ENCODE measurements at regions not wholly inside any gene's neighbourhood (a gene's known extent, or its start where the extent isn't known, plus 50 kb on each side); places are given as distances from the start of the nearest gene placed in this dataset.

DNA sequence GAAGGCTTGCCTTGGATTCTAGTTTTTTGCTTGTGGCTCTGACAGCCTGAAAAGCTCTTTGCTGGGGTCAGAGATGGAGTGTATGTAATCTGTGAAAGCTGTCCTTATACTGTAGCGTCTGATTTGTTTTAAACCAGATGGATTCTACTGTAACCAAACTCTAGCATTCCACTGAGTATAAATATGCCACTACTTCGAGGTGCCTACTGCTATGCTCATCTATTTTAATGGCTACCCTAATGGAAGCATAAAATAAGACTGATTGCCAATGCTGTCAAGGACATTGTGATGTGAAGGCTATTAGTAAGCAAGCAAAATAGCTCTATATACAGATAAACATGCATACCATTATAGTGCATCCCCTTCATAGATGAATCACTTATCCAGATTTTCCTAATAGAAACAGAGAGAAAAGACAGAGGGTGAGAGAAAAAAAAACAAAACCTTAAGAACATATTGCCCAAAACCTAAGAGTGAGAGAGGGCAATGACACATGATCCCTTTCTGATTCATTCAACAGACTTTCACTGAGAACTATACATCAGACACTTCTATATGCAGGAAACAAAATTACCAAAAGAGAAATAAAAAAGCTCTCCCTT is 1025.8 kb upstream of the LCORL start:
- TF ChIP-seq, protein P1, sequence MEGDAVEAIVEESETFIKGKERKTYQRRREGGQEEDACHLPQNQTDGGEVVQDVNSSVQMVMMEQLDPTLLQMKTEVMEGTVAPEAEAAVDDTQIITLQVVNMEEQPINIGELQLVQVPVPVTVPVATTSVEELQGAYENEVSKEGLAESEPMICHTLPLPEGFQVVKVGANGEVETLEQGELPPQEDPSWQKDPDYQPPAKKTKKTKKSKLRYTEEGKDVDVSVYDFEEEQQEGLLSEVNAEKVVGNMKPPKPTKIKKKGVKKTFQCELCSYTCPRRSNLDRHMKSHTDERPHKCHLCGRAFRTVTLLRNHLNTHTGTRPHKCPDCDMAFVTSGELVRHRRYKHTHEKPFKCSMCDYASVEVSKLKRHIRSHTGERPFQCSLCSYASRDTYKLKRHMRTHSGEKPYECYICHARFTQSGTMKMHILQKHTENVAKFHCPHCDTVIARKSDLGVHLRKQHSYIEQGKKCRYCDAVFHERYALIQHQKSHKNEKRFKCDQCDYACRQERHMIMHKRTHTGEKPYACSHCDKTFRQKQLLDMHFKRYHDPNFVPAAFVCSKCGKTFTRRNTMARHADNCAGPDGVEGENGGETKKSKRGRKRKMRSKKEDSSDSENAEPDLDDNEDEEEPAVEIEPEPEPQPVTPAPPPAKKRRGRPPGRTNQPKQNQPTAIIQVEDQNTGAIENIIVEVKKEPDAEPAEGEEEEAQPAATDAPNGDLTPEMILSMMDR (IDR thresholded peaks at IDR 0.05; ENCODE audit: unreplicated experiment in 3 of 3): no peak
- Mint-ChIP-seq H3K4me3 (no peak overlapping the region), H3K4me1 (peaks cover 23% of the 10 kb centered on the region), H3K27ac (peak overlapping the region in 1 of 3 experiments; percentile 10), H3K9me3 (peaks cover 2% of the 10 kb centered on the region), H3K27me3 (ENCODE audit: low read depth) (no peaks in the 10 kb centered on the region), H3K36me3 (ENCODE audit: low read depth) (no peaks in the 10 kb centered on the region)

DNA sequence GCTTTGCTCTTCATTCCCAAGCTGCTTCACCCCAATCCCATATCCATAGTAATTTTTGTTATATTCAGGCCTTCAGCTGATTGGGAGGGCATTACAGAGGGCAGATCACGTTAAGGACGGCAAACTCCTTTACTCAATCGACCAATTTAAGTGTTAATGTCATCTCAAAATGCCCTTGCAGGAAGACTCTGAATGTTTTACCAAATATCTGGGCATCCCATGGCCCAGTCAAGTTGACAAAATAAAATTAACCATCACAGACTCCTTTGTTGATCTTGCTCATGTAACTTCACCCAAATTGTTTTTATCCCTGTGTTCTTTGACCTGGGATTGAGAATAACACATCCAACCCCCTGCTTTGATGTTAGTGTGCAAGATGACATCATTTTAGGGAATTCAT is 1018.3 kb upstream of the LCORL start:
- H3K36me3 Mint-ChIP-seq (ENCODE audit: low read depth): no peaks in the 10 kb centered on the region
- TF ChIP-seq, protein P1 (IDR thresholded peaks at IDR 0.05; ENCODE audit: unreplicated experiment in 3 of 3): no peak
- no peak overlapping the region for H3K27ac Mint-ChIP-seq
- H3K4me1 Mint-ChIP-seq: no peaks in the 10 kb centered on the region
- peaks cover 9% of the 10 kb centered on the region for H3K9me3 Mint-ChIP-seq
- no peak overlapping the region for H3K4me3 Mint-ChIP-seq
- H3K27me3 Mint-ChIP-seq (ENCODE audit: low read depth): no peaks in the 10 kb centered on the region

DNA sequence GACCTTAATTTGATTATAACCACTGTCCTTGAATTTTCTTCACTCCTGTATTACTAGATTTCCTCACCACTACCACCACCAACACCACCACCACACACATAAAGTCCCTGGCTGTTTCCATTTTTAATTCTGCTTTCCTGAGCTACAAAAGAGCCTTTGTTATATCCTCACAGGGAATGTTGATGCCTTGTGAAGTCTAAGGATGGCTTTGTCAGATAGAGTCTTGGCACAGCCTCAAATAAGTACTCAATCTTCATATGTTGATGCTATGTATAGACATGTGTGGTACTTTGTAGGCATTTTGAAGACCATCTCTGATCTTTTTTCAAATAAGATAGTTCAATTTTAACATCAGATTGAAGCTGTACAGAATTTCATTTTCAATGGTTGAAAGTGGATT is 1016.7 kb upstream of the LCORL start:
- Mint-ChIP-seq H3K9me3 (peaks cover 9% of the 10 kb centered on the region), H3K27ac (peak overlapping the region in 1 of 3 experiments; percentile 2), H3K4me1 (peaks cover 15% of the 10 kb centered on the region)

DNA sequence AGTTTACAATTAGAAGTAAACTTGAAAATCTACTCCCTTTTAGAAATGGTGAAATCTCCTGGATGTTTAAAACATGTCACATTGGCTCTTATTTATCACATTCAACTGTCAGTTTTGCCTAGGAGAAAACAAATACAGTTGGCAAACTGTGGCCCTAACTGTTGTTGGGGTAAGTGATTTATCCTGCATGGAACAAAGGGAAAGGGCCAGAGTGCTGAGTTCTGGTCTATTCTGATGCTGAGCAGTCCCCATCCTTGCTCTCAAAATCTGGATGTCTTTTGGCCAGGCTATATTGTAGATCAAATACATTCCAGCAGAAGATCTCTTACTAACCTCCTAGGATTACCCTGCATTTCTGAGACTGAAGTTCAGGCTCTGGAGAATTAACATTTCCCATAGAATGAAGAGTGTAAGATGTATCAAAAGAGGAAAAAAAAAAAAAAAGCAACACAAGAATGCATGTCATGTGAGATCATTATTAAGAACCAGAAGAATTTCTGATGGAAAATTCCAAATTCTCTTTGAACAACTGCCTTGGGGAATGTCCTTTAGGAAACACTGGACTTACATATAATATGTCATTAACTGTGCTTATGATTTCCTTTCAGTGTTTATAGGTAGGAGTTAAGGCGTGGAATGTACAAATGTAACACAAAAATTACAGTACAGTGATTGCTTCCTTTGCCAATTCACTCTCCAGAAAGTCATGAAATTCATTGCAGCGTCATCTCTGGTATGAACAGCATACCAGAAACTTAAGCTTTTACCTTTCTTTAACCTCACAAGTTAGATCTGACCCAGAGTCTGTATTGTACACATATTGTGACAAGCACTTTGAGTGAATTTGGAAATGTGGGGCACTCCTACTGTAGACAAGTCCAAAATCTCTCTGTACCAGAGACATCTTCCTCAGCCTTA is 1012.5 kb upstream of the LCORL start:
- no peaks in the 10 kb centered on the region for H3K27me3 Mint-ChIP-seq (ENCODE audit: low read depth)

More for the DNA sequence above, 1016.7 kb upstream of the LCORL start:
- Mint-ChIP-seq H3K27me3 (ENCODE audit: low read depth) (no peaks in the 10 kb centered on the region), H3K4me3 (no peak overlapping the region), H3K36me3 (ENCODE audit: low read depth) (no peaks in the 10 kb centered on the region)
- TF ChIP-seq, protein P1 (IDR thresholded peaks at IDR 0.05; ENCODE audit: unreplicated experiment in 3 of 3): no peak

DNA sequence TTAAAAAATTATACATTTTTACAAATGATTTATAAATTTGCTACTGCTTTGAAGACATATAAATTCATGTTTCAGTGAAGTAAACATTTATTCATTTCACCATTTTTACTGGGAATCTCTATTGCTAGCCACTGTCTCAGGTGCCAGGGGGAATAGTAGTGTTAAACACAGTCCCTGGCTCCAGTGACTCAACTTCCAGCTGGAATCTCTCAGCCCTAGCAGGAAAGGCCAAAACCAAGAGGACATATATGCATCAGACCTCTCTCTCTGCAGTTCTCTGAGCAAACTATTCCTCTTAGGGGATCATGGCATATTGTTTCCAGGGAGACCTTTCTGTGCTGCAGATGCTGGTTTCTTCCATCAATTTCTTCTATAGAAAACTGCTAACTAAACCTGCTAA is 1009.0 kb upstream of the LCORL start:
- peaks cover 47% of the 10 kb centered on the region for H3K4me1 Mint-ChIP-seq
- no peak overlapping the region for H3K4me3 Mint-ChIP-seq
- no peaks in the 10 kb centered on the region for H3K36me3 Mint-ChIP-seq (ENCODE audit: low read depth)
- H3K27ac Mint-ChIP-seq: peak overlapping the region; percentile 58 to 95 (median 66)
- TF ChIP-seq, protein P1 (IDR thresholded peaks at IDR 0.05; ENCODE audit: unreplicated experiment in 3 of 3): no peak
- no peaks in the 10 kb centered on the region for H3K9me3 Mint-ChIP-seq
- H3K27me3 Mint-ChIP-seq (ENCODE audit: low read depth): no peaks in the 10 kb centered on the region

More for the DNA sequence above, 1012.5 kb upstream of the LCORL start:
- Mint-ChIP-seq H3K9me3 (peaks cover 3% of the 10 kb centered on the region), H3K27ac (peak overlapping the region; percentile 5 to 35 (median 13)), H3K4me3 (no peak overlapping the region), H3K36me3 (ENCODE audit: low read depth) (no peaks in the 10 kb centered on the region), H3K4me1 (peaks cover 35% of the 10 kb centered on the region)
- TF ChIP-seq, protein P1 (IDR thresholded peaks at IDR 0.05; ENCODE audit: unreplicated experiment in 3 of 3): no peak
